SK-N-SH (cell line): ENCODE measurements at regions not wholly inside any gene's neighbourhood (a gene's known extent, or its start where the extent isn't known, plus 50 kb on each side); places are given as distances from the start of the nearest gene placed in this dataset.

Source experiments
- CTCF ChIA-PET: fragments of 300-600, 350-600 bp; formaldehyde crosslinking; extraction: SDS; loops from one replicate; lab custom pipeline; 2021; lab: Yijun Ruan, JAX
- POLR2A ChIA-PET: fragments of 350-600 bp; sonication (Branson Sonifier 250); formaldehyde crosslinking; extraction: SDS; loops from one replicate; lab custom pipeline; 2020; ENCODE audit warnings: antibody characterized with exemption, inconsistent platforms; lab: Yijun Ruan, JAX
- DNase-seq: peaks from one replicate; pipeline ENCODE4 v3.0.0; 2012
- H2AFZ ChIP-seq: fragments of 200-600 bp; sonication (generic); 2 replicates; pipeline ENCODE4 v1.8.1; 2016; ENCODE audit warnings: antibody characterized with exemption, mild to moderate bottlenecking, low read depth
- H3F3A ChIP-seq: fragments of 200-600 bp; sonication (generic); replicated peaks from 2 replicates; pipeline ENCODE3; 2016; ENCODE audit warnings: antibody characterized with exemption, mild to moderate bottlenecking; ENCODE audit not compliant: insufficient read depth
- H3K27ac ChIP-seq, 2 experiments: fragments of 200-500 bp in 1 of 2; fragments of 200-600 bp in 1 of 2; sonication (Bioruptor generic) in 1 of 2; sonication (generic), shearing (Covaris generic) in 1 of 2; 2 replicates each; pipeline versions ENCODE4 v1.5.1 to v1.6.1; 2014 to 2016; ENCODE audit warnings: low read depth in 2 of 2, inconsistent platforms in 1 of 2, low read length in 1 of 2, mild to moderate bottlenecking in 1 of 2, mixed read lengths in 1 of 2
- H3K27me3 ChIP-seq: fragments of 200-600 bp; sonication (generic), shearing (Covaris generic); 2 replicates; pipeline ENCODE4 v1.6.1; 2016; ENCODE audit warnings: mixed run types; ENCODE audit not compliant: insufficient read depth
- H3K36me3 ChIP-seq, 2 experiments: fragments of 200-500 bp in 1 of 2; fragments of 200-600 bp in 1 of 2; sonication (Bioruptor generic) in 1 of 2; sonication (generic) in 1 of 2; replicated peaks in 1 of 2; 2 replicates each; pipeline versions ENCODE3 to v1.5.1; 2014 to 2016; ENCODE audit warnings: low read length in 1 of 2, mild to moderate bottlenecking in 1 of 2; ENCODE audit not compliant: insufficient read depth in 2 of 2, control insufficient read depth in 1 of 2
- H3K4me1 ChIP-seq, 2 experiments: fragments of 200-500 bp in 1 of 2; fragments of 200-600 bp in 1 of 2; sonication (Bioruptor generic) in 1 of 2; sonication (generic), shearing (Covaris generic) in 1 of 2; 2 replicates each; pipeline versions ENCODE4 v1.5.1 to v1.6.1; 2014 to 2016; ENCODE audit warnings: low read depth in 1 of 2, low read length in 1 of 2, mixed run types in 1 of 2; ENCODE audit not compliant: insufficient read depth in 2 of 2, control insufficient read depth in 1 of 2
- H3K4me2 ChIP-seq: fragments of 200-600 bp; sonication (generic), shearing (Covaris generic); 2 replicates; pipeline ENCODE4 v1.6.1; 2017; ENCODE audit warnings: mixed run types
- H3K4me3 ChIP-seq, 2 experiments: fragments of 200-500 bp in 1 of 2; fragments of 200-600 bp in 1 of 2; sonication (Bioruptor generic) in 1 of 2; sonication (generic), shearing (Covaris generic) in 1 of 2; 2 replicates each; pipeline versions ENCODE4 v1.5.1 to v1.8.1; 2014 to 2016; ENCODE audit warnings: low read depth in 2 of 2, inconsistent platforms in 1 of 2, low read length in 1 of 2, mild to moderate bottlenecking in 1 of 2, mixed read lengths in 1 of 2, moderate library complexity in 1 of 2
- H3K79me2 ChIP-seq: fragments of 200-600 bp; sonication (generic); 2 replicates; pipeline ENCODE4 v1.8.1; 2017; ENCODE audit warnings: mild to moderate bottlenecking; ENCODE audit not compliant: insufficient read depth
- H3K9ac ChIP-seq: fragments of 200-600 bp; sonication (generic); 2 replicates; pipeline ENCODE4 v1.6.1; 2017; ENCODE audit warnings: mixed run types
- H3K9me2 ChIP-seq: fragments of 200-600 bp; sonication (generic); 2 replicates; pipeline ENCODE4 v1.6.1; 2017; ENCODE audit warnings: mixed run types
- H3K9me3 ChIP-seq: fragments of 200-600 bp; sonication (generic); 2 replicates; pipeline ENCODE4 v1.6.1; 2017; ENCODE audit warnings: mixed run types, mild to moderate bottlenecking, moderate library complexity
- H4K20me1 ChIP-seq: fragments of 200-600 bp; sonication (generic); 2 replicates; pipeline ENCODE4 v1.6.1; 2017; ENCODE audit warnings: mild to moderate bottlenecking, mixed run types; ENCODE audit not compliant: insufficient read depth
- CTCF ChIP-seq: fragments of 200-600 bp; sonication (generic); IDR thresholded peaks from 2 replicates; pipeline ENCODE4 v1.6.1; 2017; ENCODE audit warnings: antibody characterized with exemption, mild to moderate bottlenecking, moderate library complexity
- ELF1 ChIP-seq: IDR thresholded peaks from 2 replicates; pipeline ENCODE4 v1.4.0; 2012
- EZH2phosphoT487 ChIP-seq: fragments of 200-600 bp; sonication (generic); IDR thresholded peaks from 2 replicates; pipeline ENCODE4 v1.6.1; 2017; ENCODE audit warnings: low read depth, mixed run types, mild to moderate bottlenecking, antibody characterized with exemption, moderate library complexity, borderline replicate concordance
- FOXM1 ChIP-seq: IDR thresholded peaks from 2 replicates; pipeline ENCODE4 v1.4.0; 2012; ENCODE audit warnings: low read depth, mild to moderate bottlenecking
- GABPA ChIP-seq: IDR thresholded peaks from 2 replicates; pipeline ENCODE4 v1.4.0; 2012; ENCODE audit warnings: low read depth, mild to moderate bottlenecking
- GATA2 ChIP-seq: sonication (generic); formaldehyde crosslinking; IDR thresholded peaks from 2 replicates; pipeline ENCODE4 v1.5.0; 2020; ENCODE audit warnings: mild to moderate bottlenecking, missing genetic modification reagents
- MAX ChIP-seq: IDR thresholded peaks from 2 replicates; pipeline ENCODE4 v1.4.0; 2012; ENCODE audit warnings: low read depth
- MEF2A ChIP-seq: IDR thresholded peaks from 2 replicates; pipeline ENCODE4 v1.4.0; 2012; ENCODE audit warnings: low read depth, borderline replicate concordance
- MXI1 ChIP-seq: IDR thresholded peaks from 2 replicates; pipeline ENCODE4 v1.6.1; 2012; ENCODE audit warnings: mild to moderate bottlenecking, low read depth, low read length, improper control_type of control experiment
- NFIC ChIP-seq: IDR thresholded peaks from 2 replicates; pipeline ENCODE4 v1.4.0; 2012; ENCODE audit warnings: borderline replicate concordance
- NRF1 ChIP-seq: IDR thresholded peaks from 2 replicates; pipeline ENCODE4 v1.6.1; 2012; ENCODE audit warnings: low read depth, mild to moderate bottlenecking, low read length
- RCOR1 ChIP-seq: fragments of 150-350 bp; IDR thresholded peaks from 2 replicates; pipeline ENCODE4 v1.6.1; 2017; ENCODE audit warnings: antibody characterized with exemption, low read length
- RFX5 ChIP-seq: IDR thresholded peaks from 2 replicates; pipeline ENCODE4 v1.6.1; 2012; ENCODE audit warnings: mild to moderate bottlenecking, improper control_type of control experiment, low read length
- SIN3A ChIP-seq: IDR thresholded peaks from 2 replicates; pipeline ENCODE4 v1.6.1; 2012; ENCODE audit warnings: low read depth, mild to moderate bottlenecking, low read length, moderate library complexity, borderline replicate concordance
- SMC3 ChIP-seq: IDR thresholded peaks from 2 replicates; pipeline ENCODE4 v1.6.1; 2012; ENCODE audit warnings: low read depth, low read length, improper control_type of control experiment
- TAF1 ChIP-seq: IDR thresholded peaks from 2 replicates; pipeline ENCODE4 v1.6.1; 2012; ENCODE audit warnings: low read depth, mild to moderate bottlenecking, low read length, moderate library complexity, borderline replicate concordance
- TCF12 ChIP-seq: IDR thresholded peaks from 2 replicates; pipeline ENCODE4 v1.4.0; 2012
- USF1 ChIP-seq: IDR thresholded peaks from 2 replicates; pipeline ENCODE4 v1.4.0; 2012; ENCODE audit warnings: low read depth, borderline replicate concordance
- USF2 ChIP-seq: fragments of 150-350 bp; IDR thresholded peaks from 2 replicates; pipeline ENCODE4 v1.6.1; 2017; ENCODE audit warnings: antibody characterized with exemption, low read length, low read depth, borderline replicate concordance
- WGBS: methylation state at CpG from one replicate; pipeline ENCODE4 v1.1.6; 2017; ENCODE audit warnings: low lambda C conversion rate; 5-methylcytosine and 5-hydroxymethylcytosine counted together
- TF ChIP-seq, protein P1 (sequence below): fragments of 150-350 bp; IDR thresholded peaks from 2 replicates; pipeline ENCODE4 v1.6.1; 2016; ENCODE audit warnings: mild to moderate bottlenecking, low read depth, low read length
- TF ChIP-seq, protein P2 (sequence below): IDR thresholded peaks from 2 replicates; pipeline ENCODE4 v1.6.1; 2012; ENCODE audit warnings: mild to moderate bottlenecking, low read depth, low read length, moderate library complexity

DNA sequence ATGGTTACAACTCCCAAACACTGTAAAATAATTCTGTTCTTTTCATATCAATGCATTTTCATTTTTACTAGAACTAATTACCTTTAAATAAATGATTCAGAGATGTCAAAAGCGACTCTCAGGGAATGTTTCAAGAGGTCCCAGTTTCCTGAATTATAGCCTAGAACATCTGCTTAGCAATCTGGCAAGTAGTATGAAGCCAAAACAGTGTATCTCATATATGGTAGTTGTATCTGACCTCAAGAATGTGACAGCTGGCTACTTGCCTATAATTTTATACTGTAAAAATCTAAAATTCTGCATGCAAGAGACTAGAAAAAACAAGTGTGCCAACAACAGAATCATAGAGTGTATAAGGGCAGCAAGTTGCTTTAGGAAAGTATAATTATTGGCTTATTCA, 187.7 kb upstream of the POU5F2 start (continued):
- TF ChIP-seq CTCF (no peak), SIN3A (no peak)

DNA sequence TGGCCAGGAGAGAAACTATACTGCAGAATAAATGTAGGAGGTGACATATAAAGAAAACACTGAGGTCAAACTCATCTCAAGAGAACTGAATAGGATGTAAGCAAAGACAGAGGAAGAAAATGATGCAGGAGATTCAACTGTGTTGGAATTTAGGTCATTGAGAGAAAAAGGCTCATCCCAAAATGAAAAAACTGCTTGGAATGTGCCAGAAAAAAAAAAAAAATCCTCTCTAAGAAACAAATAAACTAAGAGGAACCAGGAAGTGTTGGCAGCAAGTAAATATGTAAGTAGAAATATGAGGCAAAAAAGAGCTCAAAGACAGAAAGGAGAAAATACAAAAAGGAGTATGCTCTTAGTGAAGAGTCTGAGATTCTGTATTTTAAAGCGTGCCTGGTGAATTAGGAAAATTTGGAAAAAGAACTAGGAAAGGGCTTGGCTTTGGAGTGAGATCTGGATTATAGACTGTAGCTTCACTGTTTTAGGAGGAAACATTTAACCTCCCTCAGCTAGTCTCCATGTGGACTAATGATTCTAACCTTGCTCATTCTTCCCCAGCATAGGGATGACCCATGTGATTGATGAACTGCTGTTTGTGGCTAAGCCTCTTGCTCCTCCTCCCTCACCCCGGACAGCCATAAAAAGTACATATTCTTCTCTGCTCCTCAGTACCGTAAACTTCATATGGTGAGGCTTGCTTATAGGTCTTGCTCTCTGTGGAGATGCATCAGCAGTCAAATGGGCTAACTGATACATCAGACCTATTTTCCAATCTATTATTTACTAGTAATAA, 185.6 kb upstream of the POU5F2 start:
- DNase-seq = no peak
- ChIA-PET POLR2A (no interaction called here), CTCF (interaction anchor here (1.2 kb wide), 1 partner anchor 598 kb away, joined by 3 read pairs; no protein-coding TSS in a partner anchor)
- Histone ChIP-seq H3K9me2 (no peaks in the 10 kb centered on the region), H3K4me2 (no peak overlapping the region), H3K36me3 (no peaks in the 10 kb centered on the region), H3K4me3 (no peak overlapping the region), H3K27me3 (no peaks in the 10 kb centered on the region), H3K79me2 (no peaks in the 10 kb centered on the region; the same call in 1 of the 2 replicates), H2AFZ (no peak overlapping the region), H3K4me1 (peaks cover 0 to 7% of the 10 kb centered on the region in 2 experiments; a peak in 2 of 4 replicates), H3K9me3 (no peaks in the 10 kb centered on the region), H3K9ac (no peak overlapping the region), H3K27ac (no peak overlapping the region), H4K20me1 (no peaks in the 10 kb centered on the region)
- 98% methylated on average over 3 of the region's 3 CpGs for WGBS
- no peak for TF ChIP-seq GABPA
- TF ChIP-seq TCF12 = no peak
- TF ChIP-seq FOXM1 = no peak
- no peak for TF ChIP-seq TAF1
- TF ChIP-seq, protein P1, sequence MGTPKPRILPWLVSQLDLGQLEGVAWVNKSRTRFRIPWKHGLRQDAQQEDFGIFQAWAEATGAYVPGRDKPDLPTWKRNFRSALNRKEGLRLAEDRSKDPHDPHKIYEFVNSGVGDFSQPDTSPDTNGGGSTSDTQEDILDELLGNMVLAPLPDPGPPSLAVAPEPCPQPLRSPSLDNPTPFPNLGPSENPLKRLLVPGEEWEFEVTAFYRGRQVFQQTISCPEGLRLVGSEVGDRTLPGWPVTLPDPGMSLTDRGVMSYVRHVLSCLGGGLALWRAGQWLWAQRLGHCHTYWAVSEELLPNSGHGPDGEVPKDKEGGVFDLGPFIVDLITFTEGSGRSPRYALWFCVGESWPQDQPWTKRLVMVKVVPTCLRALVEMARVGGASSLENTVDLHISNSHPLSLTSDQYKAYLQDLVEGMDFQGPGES = no peak
- no peak for TF ChIP-seq RCOR1
- TF ChIP-seq MEF2A = no peak
- TF ChIP-seq ELF1 = no peak
- TF ChIP-seq, protein P2, sequence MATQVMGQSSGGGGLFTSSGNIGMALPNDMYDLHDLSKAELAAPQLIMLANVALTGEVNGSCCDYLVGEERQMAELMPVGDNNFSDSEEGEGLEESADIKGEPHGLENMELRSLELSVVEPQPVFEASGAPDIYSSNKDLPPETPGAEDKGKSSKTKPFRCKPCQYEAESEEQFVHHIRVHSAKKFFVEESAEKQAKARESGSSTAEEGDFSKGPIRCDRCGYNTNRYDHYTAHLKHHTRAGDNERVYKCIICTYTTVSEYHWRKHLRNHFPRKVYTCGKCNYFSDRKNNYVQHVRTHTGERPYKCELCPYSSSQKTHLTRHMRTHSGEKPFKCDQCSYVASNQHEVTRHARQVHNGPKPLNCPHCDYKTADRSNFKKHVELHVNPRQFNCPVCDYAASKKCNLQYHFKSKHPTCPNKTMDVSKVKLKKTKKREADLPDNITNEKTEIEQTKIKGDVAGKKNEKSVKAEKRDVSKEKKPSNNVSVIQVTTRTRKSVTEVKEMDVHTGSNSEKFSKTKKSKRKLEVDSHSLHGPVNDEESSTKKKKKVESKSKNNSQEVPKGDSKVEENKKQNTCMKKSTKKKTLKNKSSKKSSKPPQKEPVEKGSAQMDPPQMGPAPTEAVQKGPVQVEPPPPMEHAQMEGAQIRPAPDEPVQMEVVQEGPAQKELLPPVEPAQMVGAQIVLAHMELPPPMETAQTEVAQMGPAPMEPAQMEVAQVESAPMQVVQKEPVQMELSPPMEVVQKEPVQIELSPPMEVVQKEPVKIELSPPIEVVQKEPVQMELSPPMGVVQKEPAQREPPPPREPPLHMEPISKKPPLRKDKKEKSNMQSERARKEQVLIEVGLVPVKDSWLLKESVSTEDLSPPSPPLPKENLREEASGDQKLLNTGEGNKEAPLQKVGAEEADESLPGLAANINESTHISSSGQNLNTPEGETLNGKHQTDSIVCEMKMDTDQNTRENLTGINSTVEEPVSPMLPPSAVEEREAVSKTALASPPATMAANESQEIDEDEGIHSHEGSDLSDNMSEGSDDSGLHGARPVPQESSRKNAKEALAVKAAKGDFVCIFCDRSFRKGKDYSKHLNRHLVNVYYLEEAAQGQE = no peak
- no peak for TF ChIP-seq GATA2
- no peak for TF ChIP-seq MXI1
- TF ChIP-seq SIN3A = no peak
- no peak for TF ChIP-seq USF2
- TF ChIP-seq USF1 = no peak
- TF ChIP-seq MAX = no peak
- TF ChIP-seq NRF1 = no peak
- TF ChIP-seq NFIC = no peak
- no peak for TF ChIP-seq SMC3
- no peak for TF ChIP-seq RFX5
- TF ChIP-seq EZH2phosphoT487 = no peak
- TF ChIP-seq, all 33 proteins: peak for 0
- peaks cover under 1% of the 10 kb centered on the region for H3F3A ChIP-seq
